Activated naive CD4-positive, alpha-beta T cell treated with anti-CD3 and anti-CD28 coated beads, Interleukin-2, amount 50 U/mL, for 16 hours (primary cell): ENCODE measurements at regions not wholly inside any gene's neighbourhood (a gene's known extent, or its start where the extent isn't known, plus 50 kb on each side); places are given as distances from the start of the nearest gene placed in this dataset.

Experiments used
- DNase-seq: peaks from one replicate; pipeline ENCODE4 v3.0.0-alpha.2; 2020

- no peak for DNase-seq
Measured at GRCh38 chr11:70778883-70779282, 380.6 kb downstream of the CTTN start.

GRCh38 chr11:70779433-70780245 is 381.3 kb downstream of the CTTN start:
- no peak for DNase-seq

- DNase-seq: no peak
Measured at GRCh38 chr11:70780246-70780535, 381.9 kb downstream of the CTTN start.

GRCh38 chr11:70782401-70782913 is 384.1 kb downstream of the CTTN start:
- DNase-seq: no peak

GRCh38 chr11:70783356-70783755 is 385.0 kb downstream of the CTTN start:
- DNase-seq: no peak

GRCh38 chr11:70783821-70784220 is 385.5 kb downstream of the CTTN start:
- no peak for DNase-seq

- no peak for DNase-seq
Measured at GRCh38 chr11:70785372-70785771, 387.0 kb downstream of the CTTN start.

- DNase-seq: no peak
Measured at GRCh38 chr11:70786021-70786665, 387.8 kb downstream of the CTTN start.

- no peak for DNase-seq
Measured at GRCh38 chr11:70788248-70789022, 390.1 kb downstream of the CTTN start.

- no peak for DNase-seq
Measured at GRCh38 chr11:70790671-70791300, 392.5 kb downstream of the CTTN start.

- no peak for DNase-seq
Measured at GRCh38 chr11:70796648-70797227, 398.4 kb downstream of the CTTN start.

GRCh38 chr11:70798296-70798695 is 400.0 kb downstream of the CTTN start:
- no peak for DNase-seq

GRCh38 chr11:70799386-70799785 is 401.1 kb downstream of the CTTN start:
- no peak for DNase-seq

- no peak for DNase-seq
Measured at GRCh38 chr11:70802185-70802584, 403.9 kb downstream of the CTTN start.

- DNase-seq: no peak
Measured at GRCh38 chr11:70804139-70804837, 406.0 kb downstream of the CTTN start.

GRCh38 chr11:70805243-70805642 is 406.9 kb downstream of the CTTN start:
- DNase-seq: no peak

- DNase-seq: no peak
Measured at GRCh38 chr11:70805971-70806370, 407.6 kb downstream of the CTTN start.

- DNase-seq: no peak
Measured at GRCh38 chr11:70806461-70807194, 408.3 kb downstream of the CTTN start.

GRCh38 chr11:70807195-70807543 is 408.8 kb downstream of the CTTN start:
- DNase-seq: no peak

GRCh38 chr11:70808686-70809375 is 410.5 kb downstream of the CTTN start:
- no peak for DNase-seq

GRCh38 chr11:70810133-70810532 is 411.8 kb downstream of the CTTN start:
- DNase-seq: no peak
